Activated naive CD8-positive, alpha-beta T cell treated with anti-CD3 and anti-CD28 coated beads, Interleukin-2, amount 10 ng/mL, durations not matched to agents 7 days and 5 days (primary cell): ENCODE measurements at regions not wholly inside any gene's neighbourhood (a gene's known extent, or its start where the extent isn't known, plus 50 kb on each side); places are given as distances from the start of the nearest gene placed in this dataset.
"Not testable (repeated sequence)": the region's sequence is repeated elsewhere in the genome, so short reads cannot be mapped to it uniquely, and the experiment has no call there.

Source experiments
- ATAC-seq: fragments of 150-1000 bp; cut with Tn5 transposase; one replicate; pipeline ENCODE4 v1.10.0; 2021; ENCODE audit warnings: low read depth, moderate library complexity
- POLR2A ChIA-PET: fragments of 350-600 bp; sonication (Branson Sonifier 250); formaldehyde crosslinking; loops from one replicate; lab custom pipeline; 2021; ENCODE audit warnings: antibody characterized with exemption; lab: Charles Lee
- DNase-seq: peaks from one replicate; pipeline ENCODE4 v3.0.0; 2021
- H3K27ac Mint-ChIP-seq: one replicate; pipeline ENCODE4 v1.8.0; 2022; ENCODE audit warnings: mild to moderate bottlenecking, mixed read lengths
- H3K27me3 Mint-ChIP-seq: one replicate; pipeline ENCODE4 v1.8.0; 2022; ENCODE audit warnings: mild to moderate bottlenecking, moderate library complexity, mixed read lengths
- H3K36me3 Mint-ChIP-seq: one replicate; pipeline ENCODE4 v1.8.0; 2021; ENCODE audit warnings: mild to moderate bottlenecking, mixed read lengths
- H3K4me1 Mint-ChIP-seq: one replicate; pipeline ENCODE4 v1.8.0; 2021; ENCODE audit warnings: mixed read lengths
- H3K4me3 Mint-ChIP-seq: one replicate; pipeline ENCODE4 v1.8.0; 2022; ENCODE audit warnings: mild to moderate bottlenecking, moderate library complexity, mixed read lengths
- H3K9me3 Mint-ChIP-seq: one replicate; pipeline ENCODE4 v1.8.0; 2021; ENCODE audit warnings: mixed read lengths

- POLR2A ChIA-PET, result interaction anchor here (0.6 kb wide), 1 partner anchor 1642 kb away, joined by 3 read pairs; no protein-coding TSS in a partner anchor
- ATAC-seq (no peak), DNase-seq (no peak)
- Mint-ChIP-seq H3K4me3 (no peak overlapping the region), H3K9me3 (no peaks in the 10 kb centered on the region), H3K27ac (no peak overlapping the region), H3K27me3 (no peaks in the 10 kb centered on the region), H3K4me1 (no peaks in the 10 kb centered on the region), H3K36me3 (no peaks in the 10 kb centered on the region)
Observed at GRCh38 chr3:189419038-189419437, 212.2 kb upstream of the TP63 start.

- Mint-ChIP-seq H3K9me3 (no peaks in the 10 kb centered on the region), H3K27me3 (no peaks in the 10 kb centered on the region), H3K27ac (no peak overlapping the region), H3K4me3 (no peak overlapping the region), H3K36me3 (no peaks in the 10 kb centered on the region), H3K4me1 (no peaks in the 10 kb centered on the region)
- DNase-seq, result no peak
- no peak for ATAC-seq
- POLR2A ChIA-PET, result no interaction called here
Observed at GRCh38 chr3:189419683-189420082, 211.5 kb upstream of the TP63 start.

- H3K4me1 Mint-ChIP-seq, result no peaks in the 10 kb centered on the region
- no peak overlapping the region for H3K27ac Mint-ChIP-seq
- H3K36me3 Mint-ChIP-seq, result peaks cover 2% of the 10 kb centered on the region
- POLR2A ChIA-PET, result no interaction called here
- no peaks in the 10 kb centered on the region for H3K27me3 Mint-ChIP-seq
- DNase-seq (no peak), ATAC-seq (no peak)
- no peak overlapping the region for H3K4me3 Mint-ChIP-seq
- H3K9me3 Mint-ChIP-seq, result peaks cover 2% of the 10 kb centered on the region
Observed at GRCh38 chr3:189424922-189425321, 206.3 kb upstream of the TP63 start.

GRCh38 chr3:189429019-189429418 lies 202.2 kb upstream of the TP63 start:
- POLR2A ChIA-PET, result no interaction called here
- ATAC-seq, result no peak
- no peaks in the 10 kb centered on the region for H3K27me3 Mint-ChIP-seq
- no peak for DNase-seq
- H3K4me1 Mint-ChIP-seq, result no peaks in the 10 kb centered on the region
- H3K9me3 Mint-ChIP-seq, result peaks cover 6% of the 10 kb centered on the region
- no peak overlapping the region for H3K27ac Mint-ChIP-seq
- no peak overlapping the region for H3K4me3 Mint-ChIP-seq
- H3K36me3 Mint-ChIP-seq, result peaks cover 5% of the 10 kb centered on the region

DNA sequence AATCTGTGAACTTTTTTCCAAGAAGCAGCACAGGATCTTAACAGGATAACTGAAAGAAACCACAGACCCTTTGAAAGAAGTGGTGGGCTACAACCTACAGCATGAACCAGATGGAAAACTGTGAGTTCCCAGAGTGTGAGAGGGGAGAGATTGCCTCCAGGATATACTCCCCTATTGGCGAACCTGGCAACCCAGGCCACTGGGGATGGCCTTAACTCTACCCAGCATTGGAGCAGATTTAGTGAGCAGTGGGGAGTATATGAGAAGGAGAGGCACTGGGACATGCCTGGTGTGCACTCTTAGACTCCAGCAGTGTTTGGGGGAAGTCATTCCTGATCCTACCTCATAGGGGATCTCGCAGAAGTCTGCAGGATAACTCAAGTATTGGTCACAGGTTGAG lies 201.0 kb upstream of the TP63 start:
- H3K4me1 Mint-ChIP-seq, result no peaks in the 10 kb centered on the region
- H3K27ac Mint-ChIP-seq, result no peak overlapping the region
- no peak for ATAC-seq
- peaks cover 7% of the 10 kb centered on the region for H3K9me3 Mint-ChIP-seq
- H3K36me3 Mint-ChIP-seq, result peaks cover 5% of the 10 kb centered on the region
- POLR2A ChIA-PET, result no interaction called here
- DNase-seq, result no peak
- no peaks in the 10 kb centered on the region for H3K27me3 Mint-ChIP-seq
- H3K4me3 Mint-ChIP-seq, result no peak overlapping the region

- H3K4me3 Mint-ChIP-seq, ATAC-seq, H3K27ac Mint-ChIP-seq, H3K9me3 Mint-ChIP-seq, POLR2A ChIA-PET, H3K27me3 Mint-ChIP-seq, DNase-seq, H3K4me1 Mint-ChIP-seq, H3K36me3 Mint-ChIP-seq: not testable (repeated sequence)
Observed at GRCh38 chr3:189442257-189442656, 188.9 kb upstream of the TP63 start.

- H3K27me3 Mint-ChIP-seq, result no peaks in the 10 kb centered on the region
- POLR2A ChIA-PET, result no interaction called here
Observed at GRCh38 chr3:189446959-189447560, 184.1 kb upstream of the TP63 start.

DNA sequence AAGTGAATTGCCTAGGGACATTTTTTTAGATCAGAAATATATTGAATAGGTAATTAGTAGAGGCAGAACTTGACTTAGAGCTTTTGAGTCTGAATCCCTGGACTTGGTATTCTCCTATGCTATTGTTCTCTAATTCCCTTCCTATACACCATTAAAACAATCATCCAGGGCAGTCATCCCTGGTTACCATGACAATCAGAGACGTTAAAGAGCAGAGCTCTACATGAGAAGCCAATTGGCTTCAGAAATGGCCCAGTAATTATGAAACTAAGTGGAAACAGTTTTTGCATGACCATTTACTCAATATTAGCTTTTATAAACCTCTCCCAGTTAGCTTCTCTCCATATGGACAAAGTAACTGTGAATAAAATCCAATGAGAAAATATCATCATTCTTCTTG lies 182.1 kb upstream of the TP63 start:
- Mint-ChIP-seq H3K27me3 (no peaks in the 10 kb centered on the region), H3K36me3 (no peaks in the 10 kb centered on the region), H3K4me1 (no peaks in the 10 kb centered on the region), H3K4me3 (no peak overlapping the region), H3K27ac (no peak overlapping the region), H3K9me3 (peaks cover 2% of the 10 kb centered on the region)
- POLR2A ChIA-PET, result no interaction called here
- DNase-seq, result no peak
- no peak for ATAC-seq

More at GRCh38 chr3:189446959-189447560, 184.1 kb upstream of the TP63 start:
- DNase-seq, result no peak
- no peaks in the 10 kb centered on the region for H3K36me3 Mint-ChIP-seq
- H3K4me3 Mint-ChIP-seq, result no peak overlapping the region
- no peaks in the 10 kb centered on the region for H3K4me1 Mint-ChIP-seq
- H3K9me3 Mint-ChIP-seq, result peaks cover 2% of the 10 kb centered on the region
- no peak overlapping the region for H3K27ac Mint-ChIP-seq
- no peak for ATAC-seq

DNA sequence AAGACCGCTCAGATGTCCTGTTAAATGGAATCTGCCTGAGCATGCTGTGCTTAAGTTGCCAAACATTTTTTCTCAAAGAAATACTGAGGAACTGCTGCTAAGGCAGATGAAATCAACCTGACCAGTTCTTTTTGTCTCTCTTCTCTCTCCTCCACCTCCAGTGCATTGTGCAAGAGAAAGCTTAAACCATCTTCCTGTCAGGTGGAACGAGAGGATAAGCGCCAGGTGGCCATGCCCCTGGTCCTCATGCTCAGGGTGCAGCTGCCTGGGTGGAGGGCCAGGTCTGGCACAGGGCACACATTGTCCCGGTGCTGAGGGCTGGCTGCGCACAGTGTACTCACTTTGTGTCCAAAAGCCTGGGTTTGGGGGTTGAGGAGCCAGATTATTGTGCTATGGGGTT lies 176.2 kb upstream of the TP63 start:
- no peaks in the 10 kb centered on the region for H3K4me1 Mint-ChIP-seq
- H3K36me3 Mint-ChIP-seq, result no peaks in the 10 kb centered on the region
- no peak overlapping the region for H3K4me3 Mint-ChIP-seq
- H3K27ac Mint-ChIP-seq, result no peak overlapping the region
- POLR2A ChIA-PET, result no interaction called here
- peaks cover 3% of the 10 kb centered on the region for H3K9me3 Mint-ChIP-seq
- H3K27me3 Mint-ChIP-seq, result no peaks in the 10 kb centered on the region
- no peak for DNase-seq
- no peak for ATAC-seq

DNA sequence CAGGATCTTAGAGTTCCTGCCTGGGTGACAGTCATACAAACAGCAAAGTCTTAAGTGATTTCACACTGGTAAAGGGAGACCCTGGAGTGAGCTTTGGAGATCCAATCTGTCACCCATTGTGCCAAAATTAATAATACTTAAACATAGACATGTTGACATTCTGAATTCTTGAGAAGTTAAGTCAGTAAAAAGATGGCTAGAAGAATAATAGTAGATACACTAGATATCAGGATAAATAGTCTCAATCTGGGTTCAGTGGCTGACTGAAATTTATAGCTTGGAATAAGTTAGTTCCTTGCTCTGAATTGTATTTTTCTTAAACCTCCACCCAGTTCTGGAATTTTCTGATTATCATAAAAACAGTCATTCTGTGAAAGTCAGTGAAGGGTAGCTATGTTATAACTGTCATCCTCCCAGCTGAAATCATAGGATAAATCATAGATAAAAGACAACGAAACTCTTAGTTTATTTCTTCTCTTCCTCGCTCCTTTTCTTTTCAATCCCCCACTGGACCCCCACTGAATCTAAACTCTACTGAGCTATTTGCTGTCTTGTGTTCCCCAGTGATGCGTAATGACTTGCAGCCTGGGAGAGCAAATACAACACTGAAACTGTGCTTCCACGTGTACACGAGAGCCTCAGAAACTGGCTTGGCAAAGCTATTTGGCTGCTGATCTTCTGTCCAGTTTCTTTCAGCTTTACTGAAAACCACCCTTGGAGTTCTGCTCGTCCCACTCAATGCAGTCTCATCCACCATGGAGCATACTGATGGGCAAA lies 175.4 kb upstream of the TP63 start:
- DNase-seq, result no peak
- POLR2A ChIA-PET, result interaction anchor here (0.6 kb wide), 1 partner anchor 724 kb away, joined by 3 read pairs; no protein-coding TSS in a partner anchor
- no peak for ATAC-seq
- no peaks in the 10 kb centered on the region for H3K27me3 Mint-ChIP-seq
- no peaks in the 10 kb centered on the region for H3K36me3 Mint-ChIP-seq
- H3K9me3 Mint-ChIP-seq, result peaks cover 3% of the 10 kb centered on the region
- H3K4me1 Mint-ChIP-seq, result no peaks in the 10 kb centered on the region
- no peak overlapping the region for H3K27ac Mint-ChIP-seq
- no peak overlapping the region for H3K4me3 Mint-ChIP-seq

- no peak for ATAC-seq
- DNase-seq, result no peak
- H3K27ac Mint-ChIP-seq, result no peak overlapping the region
- H3K27me3 Mint-ChIP-seq, result no peaks in the 10 kb centered on the region
- no peaks in the 10 kb centered on the region for H3K36me3 Mint-ChIP-seq
- no peaks in the 10 kb centered on the region for H3K4me1 Mint-ChIP-seq
- no peak overlapping the region for H3K4me3 Mint-ChIP-seq
- peaks cover 3% of the 10 kb centered on the region for H3K9me3 Mint-ChIP-seq
- POLR2A ChIA-PET, result no interaction called here
Observed at GRCh38 chr3:189457201-189457607, 174.0 kb upstream of the TP63 start.

GRCh38 chr3:189457631-189458412 lies 173.4 kb upstream of the TP63 start:
- POLR2A ChIA-PET, result no interaction called here
- no peaks in the 10 kb centered on the region for H3K4me1 Mint-ChIP-seq
- H3K27ac Mint-ChIP-seq, result no peak overlapping the region
- H3K9me3 Mint-ChIP-seq, result peaks cover 3% of the 10 kb centered on the region
- no peak overlapping the region for H3K4me3 Mint-ChIP-seq
- H3K27me3 Mint-ChIP-seq, result no peaks in the 10 kb centered on the region
- no peak for DNase-seq
- H3K36me3 Mint-ChIP-seq, result no peaks in the 10 kb centered on the region
- ATAC-seq, result no peak

DNA sequence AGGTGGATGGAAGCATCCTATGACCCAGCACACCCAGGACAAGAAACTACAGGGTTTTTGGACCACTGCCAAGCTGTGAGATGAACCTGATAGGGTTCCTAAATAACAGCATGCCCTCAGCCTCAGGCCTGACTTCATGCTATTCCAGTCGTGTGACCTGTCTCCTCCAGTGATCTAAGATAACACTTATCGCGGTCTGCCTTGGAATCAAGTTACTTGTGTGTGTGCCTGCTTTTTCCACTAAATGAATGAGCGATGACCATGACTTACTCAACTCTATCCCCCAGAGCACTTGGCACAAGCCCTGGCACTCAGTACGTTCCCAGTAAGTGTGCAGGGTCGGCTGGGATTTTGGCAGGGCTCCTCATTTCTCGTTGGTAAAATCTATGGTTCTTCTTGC lies 172.7 kb upstream of the TP63 start:
- Mint-ChIP-seq H3K4me1 (no peaks in the 10 kb centered on the region), H3K27me3 (no peaks in the 10 kb centered on the region), H3K4me3 (no peak overlapping the region), H3K9me3 (peaks cover 3% of the 10 kb centered on the region), H3K36me3 (no peaks in the 10 kb centered on the region), H3K27ac (no peak overlapping the region)
- DNase-seq, result no peak
- no peak for ATAC-seq
- POLR2A ChIA-PET, result no interaction called here
